HepG2 (cell line): ENCODE measurements at regions not wholly inside any gene's neighbourhood (a gene's known extent, or its start where the extent isn't known, plus 50 kb on each side); places are given as distances from the start of the nearest gene placed in this dataset.
"Not testable (repeated sequence)": the region's sequence is repeated elsewhere in the genome, so short reads cannot be mapped to it uniquely, and the experiment has no call there.

Experiments used
- CHCHD3 ChIP-seq: sonication (generic); formaldehyde crosslinking; IDR thresholded peaks from 2 replicates; pipeline ENCODE4 v1.8.0; 2022; ENCODE audit warnings: mild to moderate bottlenecking, missing genetic modification reagents, moderate library complexity
- FOSL2 ChIP-seq: sonication (generic); formaldehyde crosslinking; IDR thresholded peaks from 2 replicates; pipeline ENCODE4 v1.4.0; 2020; ENCODE audit warnings: missing genetic modification reagents
- GZF1 ChIP-seq: sonication (generic); formaldehyde crosslinking; IDR thresholded peaks from 2 replicates; pipeline ENCODE4 v1.5.1; 2020; ENCODE audit warnings: mild to moderate bottlenecking, missing genetic modification reagents
- SP1 ChIP-seq, 2 experiments: fragments of 450-650 bp in 1 of 2; sonication (generic) in 1 of 2; formaldehyde crosslinking in 1 of 2; IDR thresholded peaks; 2 replicates each; pipeline versions ENCODE4 v1.4.0 to v1.6.1; 2016 to 2020; ENCODE audit warnings: missing genetic modification reagents in 1 of 2
- ZBTB2 ChIP-seq: sonication (generic); formaldehyde crosslinking; IDR thresholded peaks from 2 replicates; pipeline ENCODE4 v1.8.0; 2022; ENCODE audit warnings: low read depth, missing genetic modification reagents
- ZNF121 ChIP-seq: sonication (generic); formaldehyde crosslinking; IDR thresholded peaks from 2 replicates; pipeline ENCODE4 v1.5.0; 2020; ENCODE audit warnings: mild to moderate bottlenecking, missing genetic modification reagents
- ZNF704 ChIP-seq: sonication (generic); formaldehyde crosslinking; IDR thresholded peaks from 2 replicates; pipeline ENCODE4 v1.8.1; 2023; ENCODE audit warnings: mild to moderate bottlenecking, inconsistent platforms, moderate library complexity, missing genetic modification reagents, borderline replicate concordance
- TF ChIP-seq, protein P1 (sequence below): sonication (generic); formaldehyde crosslinking; IDR thresholded peaks from 2 replicates; pipeline ENCODE4 v1.4.0; 2020; ENCODE audit warnings: missing genetic modification reagents

DNA sequence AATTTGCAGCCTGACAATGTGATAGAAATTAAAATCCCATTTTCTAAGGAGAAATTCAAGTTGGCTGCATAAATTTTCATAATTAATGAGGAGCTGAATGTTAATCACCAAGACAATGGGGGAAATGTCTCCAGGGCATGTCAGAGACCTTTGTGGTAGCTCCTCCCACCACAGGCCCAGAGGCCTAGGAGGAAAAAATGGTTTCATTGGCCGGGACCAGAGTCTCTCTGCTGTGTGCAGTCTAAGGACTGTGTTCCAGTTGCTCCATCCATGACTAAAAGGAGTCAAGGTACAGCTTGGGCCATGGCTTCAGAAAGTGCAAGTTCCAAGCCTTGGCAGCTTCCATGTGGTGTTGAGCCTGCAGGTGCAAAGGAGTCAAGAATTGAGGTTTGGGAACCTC is 187.6 kb upstream of the FRG1 start:
- TF ChIP-seq FOSL2; CHCHD3 (CRISPR knock-in tag); ZNF121 (CRISPR knock-in tag); ZBTB2 (CRISPR knock-in tag); GZF1; SP1 (IDR thresholded peaks at IDR 0.05); SP1 (CRISPR knock-in tag; IDR thresholded peaks at IDR 0.05); ZNF704 (CRISPR knock-in tag): not testable (repeated sequence)
- TF ChIP-seq, protein P1, sequence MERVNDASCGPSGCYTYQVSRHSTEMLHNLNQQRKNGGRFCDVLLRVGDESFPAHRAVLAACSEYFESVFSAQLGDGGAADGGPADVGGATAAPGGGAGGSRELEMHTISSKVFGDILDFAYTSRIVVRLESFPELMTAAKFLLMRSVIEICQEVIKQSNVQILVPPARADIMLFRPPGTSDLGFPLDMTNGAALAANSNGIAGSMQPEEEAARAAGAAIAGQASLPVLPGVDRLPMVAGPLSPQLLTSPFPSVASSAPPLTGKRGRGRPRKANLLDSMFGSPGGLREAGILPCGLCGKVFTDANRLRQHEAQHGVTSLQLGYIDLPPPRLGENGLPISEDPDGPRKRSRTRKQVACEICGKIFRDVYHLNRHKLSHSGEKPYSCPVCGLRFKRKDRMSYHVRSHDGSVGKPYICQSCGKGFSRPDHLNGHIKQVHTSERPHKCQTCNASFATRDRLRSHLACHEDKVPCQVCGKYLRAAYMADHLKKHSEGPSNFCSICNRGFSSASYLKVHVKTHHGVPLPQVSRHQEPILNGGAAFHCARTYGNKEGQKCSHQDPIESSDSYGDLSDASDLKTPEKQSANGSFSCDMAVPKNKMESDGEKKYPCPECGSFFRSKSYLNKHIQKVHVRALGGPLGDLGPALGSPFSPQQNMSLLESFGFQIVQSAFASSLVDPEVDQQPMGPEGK (CRISPR knock-in tag): not testable (repeated sequence)
